ENCODE measurements at regions not wholly inside any gene's neighbourhood (a gene's known extent, or its start where the extent isn't known, plus 50 kb on each side); places are given as distances from the start of the nearest gene placed in this dataset.

- TF ChIP-seq GATA2 (IDR thresholded peaks at IDR 0.05; ENCODE audit: insufficient read depth, insufficient read length, low read depth, low read length) (no peak), POLR2AphosphoS5 (IDR thresholded peaks at IDR 0.05; ENCODE audit: insufficient read depth, low read depth, low read length) (no peak), CTCF (IDR thresholded peaks at IDR 0.05; ENCODE audit: extremely low read depth in 1 of 2, insufficient read depth in 1 of 2, low read depth in 1 of 2, low read length in 2 of 2) (no peak), EZH2 (IDR thresholded peaks at IDR 0.05; ENCODE audit: borderline replicate concordance, low read depth, low read length, severe bottlenecking) (no peak), JUN (IDR thresholded peaks at IDR 0.05; ENCODE audit: borderline replicate concordance, insufficient read depth, insufficient read length, low read depth) (no peak), POLR2A (IDR thresholded peaks at IDR 0.05; ENCODE audit: low read depth, low read length) (no peak), MYC (IDR thresholded peaks at IDR 0.05; ENCODE audit: low read depth, low read length) (no peak)
Observed at GRCh38 chr6:8627085-8627861, 191.9 kb upstream of the SLC35B3 start.
